ENCODE measurements at regions not wholly inside any gene's neighbourhood (a gene's known extent, or its start where the extent isn't known, plus 50 kb on each side); places are given as distances from the start of the nearest gene placed in this dataset.
A peak's percentile ranks its signal among the peaks of the same experiment; 100 is the strongest.

DNA sequence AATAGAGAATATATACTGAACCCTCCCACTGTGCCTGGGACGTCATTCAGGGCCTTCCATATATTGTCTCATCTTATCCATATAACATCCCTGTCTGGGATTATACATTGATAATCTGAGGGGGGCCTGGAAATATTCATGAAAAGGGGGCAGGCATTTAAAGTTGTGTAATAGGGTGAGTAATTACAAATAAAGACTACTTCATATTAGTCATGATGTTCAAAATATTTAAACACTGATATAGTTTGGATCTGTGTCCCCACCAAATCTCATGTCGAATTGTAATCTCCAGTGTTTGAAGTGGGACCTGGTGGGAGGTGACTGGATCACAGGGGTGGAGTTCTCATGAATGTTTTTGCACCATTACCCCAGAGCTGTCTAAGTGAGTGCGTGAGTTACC lies 97.8 kb downstream of the AQP9 start:
- no peak for DNase-seq

DNA sequence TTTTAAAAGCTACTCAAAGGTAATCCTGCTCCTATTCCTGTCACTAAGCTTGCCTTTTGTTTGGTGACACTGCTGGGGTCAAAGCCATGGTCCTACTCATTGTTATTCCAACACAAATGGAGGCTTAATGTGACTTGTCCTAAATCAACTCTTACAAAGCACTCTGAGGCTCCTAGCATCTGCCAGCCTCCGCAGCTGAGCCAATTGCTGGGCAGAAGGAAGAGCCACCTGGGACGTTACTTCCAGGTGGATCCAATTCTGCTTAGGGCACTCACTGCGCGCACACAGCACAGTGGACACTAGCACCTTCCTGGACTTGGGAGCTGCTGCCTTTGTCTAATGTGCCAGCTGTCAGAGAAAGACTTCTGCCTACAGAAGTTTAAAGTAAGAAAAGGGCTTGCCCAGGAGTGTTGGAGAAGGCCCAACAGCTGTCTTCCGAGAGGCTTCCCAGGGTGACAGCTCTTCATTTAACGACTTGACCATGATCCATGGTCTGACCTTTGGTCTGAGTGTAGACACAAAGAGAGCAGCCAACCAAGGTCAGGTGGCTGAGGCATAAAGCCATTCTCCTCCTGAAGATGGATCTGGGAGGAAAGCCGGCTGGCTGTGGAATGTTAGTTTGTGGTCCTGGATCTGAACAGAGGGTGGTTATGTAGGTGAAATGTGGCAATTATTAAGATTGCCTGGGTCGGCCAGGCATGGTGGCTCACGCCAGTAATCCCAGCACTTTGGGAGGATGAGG lies 102.2 kb downstream of the AQP9 start:
- no peak for DNase-seq

DNA sequence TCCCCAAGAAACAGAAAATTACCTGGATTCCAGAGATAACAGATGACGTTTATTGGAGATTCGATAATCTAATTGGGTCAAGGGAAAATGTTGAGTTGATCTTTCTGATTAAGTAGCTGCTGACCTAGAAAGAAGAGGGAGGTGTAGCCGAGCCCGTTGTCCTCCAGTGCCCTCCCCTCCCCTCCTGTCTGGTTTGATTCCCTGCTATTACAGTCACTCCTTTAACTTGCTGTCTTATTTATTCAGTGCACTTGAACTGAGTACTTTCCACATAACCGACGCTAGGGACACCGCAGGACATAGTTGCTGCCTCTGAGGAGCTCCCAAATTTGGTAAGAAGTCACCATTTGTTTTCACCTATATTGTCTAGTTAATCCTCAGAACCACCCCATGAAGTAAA lies 103.7 kb downstream of the AQP9 start:
- no peak for DNase-seq

DNA sequence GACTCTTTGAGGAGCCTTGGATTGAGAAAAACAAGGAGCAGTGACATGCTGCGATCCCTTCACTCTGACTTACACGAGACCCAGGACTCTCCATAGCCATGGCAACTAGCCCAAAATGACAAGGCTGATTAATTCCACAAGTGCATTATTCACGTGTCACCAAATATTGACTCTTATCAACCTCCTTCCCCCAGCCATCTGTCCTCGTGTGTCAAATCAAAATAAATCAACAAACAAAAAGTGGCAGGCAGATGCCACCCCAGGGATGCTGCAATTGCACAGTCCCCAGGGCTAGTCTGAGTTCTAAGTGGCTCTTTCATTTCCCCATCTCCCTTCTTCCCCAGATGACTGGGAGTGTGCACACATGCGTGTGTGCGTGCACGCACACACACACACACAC lies 104.9 kb downstream of the AQP9 start:
- no peak for DNase-seq

DNA sequence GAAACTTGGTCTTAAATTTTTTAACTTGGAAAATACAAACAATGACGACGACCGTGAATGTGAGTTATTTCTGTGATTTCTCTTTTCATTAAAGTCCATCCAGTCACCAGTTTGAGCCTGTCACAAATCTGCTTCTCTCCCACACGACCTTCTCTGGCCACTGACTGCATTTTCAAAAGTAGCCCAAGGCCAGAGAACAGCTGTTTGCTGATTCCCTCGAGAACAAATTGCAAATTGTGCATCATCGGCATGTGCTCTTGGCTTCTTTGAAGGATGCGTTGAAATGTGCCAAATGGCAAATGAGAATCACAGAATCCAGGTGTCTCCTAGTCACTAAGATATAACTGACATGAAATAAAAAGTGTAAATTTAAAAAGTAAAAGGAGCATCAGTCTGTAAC lies 106.4 kb downstream of the AQP9 start:
- no peak for DNase-seq

DNA sequence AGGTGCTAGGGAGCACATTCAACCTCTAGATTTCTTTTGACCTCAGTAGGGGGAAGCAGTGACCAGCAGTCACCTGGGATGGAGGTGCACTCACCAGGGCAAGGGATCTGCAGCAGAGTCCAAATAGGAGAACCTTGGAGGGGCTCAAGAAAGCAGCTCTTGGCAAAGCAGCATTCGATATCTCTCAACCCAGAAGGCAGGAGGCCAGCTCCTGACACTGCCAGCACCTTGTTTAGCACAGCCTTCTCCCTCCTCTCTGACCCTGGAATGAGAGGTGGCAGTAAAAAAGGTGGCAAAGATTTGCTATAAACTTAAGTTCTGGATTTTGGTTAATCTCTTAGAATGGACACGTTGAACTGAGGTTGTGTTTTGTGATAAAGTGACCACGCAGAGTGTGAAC lies 107.9 kb downstream of the AQP9 start:
- no peak for DNase-seq

DNA sequence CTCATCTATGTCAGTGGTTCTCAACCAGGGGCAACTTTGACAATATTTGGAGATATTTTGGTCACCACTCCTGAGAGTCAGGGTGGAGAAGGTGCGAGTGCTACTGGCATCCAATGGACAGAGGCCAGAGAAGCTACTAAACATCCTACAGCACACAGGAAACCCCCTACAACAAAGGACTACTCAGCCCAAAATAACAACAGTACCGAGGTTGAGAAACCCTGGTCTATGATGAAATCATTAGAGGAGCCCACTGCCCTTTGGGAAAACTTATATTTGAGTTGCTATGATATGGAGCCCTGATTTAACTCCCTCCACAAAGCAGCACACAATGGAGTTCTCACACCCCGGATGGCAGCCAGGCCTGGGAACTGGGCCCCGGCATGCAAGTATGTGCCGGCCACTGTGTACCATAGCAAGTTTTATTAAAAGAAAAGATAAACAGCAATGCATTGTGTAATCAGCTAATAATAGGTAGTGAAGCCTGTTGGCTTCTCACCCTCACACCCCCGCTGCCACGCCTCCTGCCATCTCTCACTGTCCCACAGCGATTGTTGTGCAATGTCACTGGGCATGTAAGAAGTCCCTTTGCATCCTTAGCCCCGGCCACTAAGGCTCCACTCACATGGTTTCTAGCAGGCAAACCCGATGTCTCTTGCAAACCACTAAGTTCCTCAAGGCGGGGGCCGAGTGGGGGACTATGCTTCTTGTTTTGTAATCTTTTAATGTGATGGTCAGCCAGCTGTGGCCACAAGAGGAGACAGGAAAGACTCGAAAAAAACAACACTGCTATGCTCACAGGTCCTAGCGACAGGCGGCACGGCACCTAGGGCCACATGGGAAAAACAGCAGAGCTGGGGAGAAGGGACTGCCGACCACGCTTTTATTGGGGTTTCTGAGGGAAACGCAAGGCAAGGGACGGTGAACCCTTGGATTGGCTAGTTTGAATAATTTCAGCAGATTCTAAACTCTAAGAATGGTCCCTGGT lies 110.0 kb downstream of the AQP9 start:
- DNase-seq = no peak

DNA sequence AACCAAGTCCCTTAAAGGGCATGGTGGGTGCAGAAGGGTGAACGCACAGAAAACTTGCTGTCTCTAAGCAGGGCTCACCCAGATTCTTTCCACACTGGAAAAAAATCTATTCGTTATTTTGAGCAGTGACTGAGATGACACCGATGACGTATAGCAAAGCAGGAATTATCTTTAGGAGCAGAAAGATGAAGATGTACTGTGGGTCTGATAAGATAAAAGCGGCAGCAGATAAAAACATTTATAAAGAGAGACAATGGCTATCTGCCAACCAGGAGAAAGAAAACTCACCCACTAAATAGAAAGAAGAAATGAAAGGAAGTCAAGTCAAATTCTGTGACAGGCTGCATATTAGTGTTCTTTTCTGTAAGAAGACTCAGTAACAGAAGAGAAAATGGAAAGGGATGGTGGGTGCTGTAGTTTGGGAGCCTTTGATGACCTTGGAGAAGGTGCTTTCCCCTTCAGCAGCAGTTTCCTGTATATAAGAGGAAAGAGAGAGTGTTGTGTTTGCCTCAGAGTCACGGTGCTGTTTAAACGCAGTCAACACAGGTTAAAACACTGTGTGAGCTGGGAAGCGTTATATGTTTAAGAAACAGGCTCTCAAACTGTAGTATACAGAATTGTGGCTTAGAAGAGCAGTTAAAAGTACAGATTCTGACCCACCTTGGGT lies 111.6 kb downstream of the AQP9 start:
- DNase-seq = peak; percentile 7

DNA sequence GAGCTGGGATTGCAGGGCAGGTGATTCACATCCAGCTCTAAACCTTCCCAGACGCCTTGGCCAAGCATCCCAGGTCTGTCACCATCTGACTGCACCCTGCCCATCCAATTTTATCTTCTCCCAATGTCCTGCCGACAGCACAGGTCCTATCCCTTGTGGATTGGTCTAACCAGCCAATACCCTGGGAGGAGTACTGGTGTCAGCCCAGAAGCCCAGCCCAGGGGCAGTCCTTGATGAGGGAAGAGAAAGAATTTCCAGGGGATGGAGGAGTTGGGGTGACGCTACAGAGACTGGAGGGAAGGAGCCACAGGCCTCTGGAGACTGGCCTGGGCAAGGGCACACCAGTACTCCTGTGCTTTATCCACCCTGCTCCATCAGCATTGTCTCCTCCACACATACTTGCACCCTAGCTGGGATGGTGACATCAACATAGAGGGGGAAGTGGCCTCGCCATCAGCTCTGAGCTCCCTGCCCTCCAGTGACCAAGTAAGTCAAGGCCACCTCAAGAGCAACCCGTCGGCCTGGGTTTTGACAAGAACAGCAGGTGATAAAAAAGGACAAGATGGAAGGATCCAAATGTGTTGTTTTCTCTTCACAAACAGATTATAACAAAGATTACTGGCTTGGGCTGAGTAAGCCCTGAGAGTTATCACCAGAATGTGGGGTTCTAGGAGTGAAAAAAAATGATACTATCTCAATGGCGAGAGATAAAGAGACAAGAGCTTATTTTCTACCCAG lies 114.6 kb downstream of the AQP9 start:
- no peak for DNase-seq

DNA sequence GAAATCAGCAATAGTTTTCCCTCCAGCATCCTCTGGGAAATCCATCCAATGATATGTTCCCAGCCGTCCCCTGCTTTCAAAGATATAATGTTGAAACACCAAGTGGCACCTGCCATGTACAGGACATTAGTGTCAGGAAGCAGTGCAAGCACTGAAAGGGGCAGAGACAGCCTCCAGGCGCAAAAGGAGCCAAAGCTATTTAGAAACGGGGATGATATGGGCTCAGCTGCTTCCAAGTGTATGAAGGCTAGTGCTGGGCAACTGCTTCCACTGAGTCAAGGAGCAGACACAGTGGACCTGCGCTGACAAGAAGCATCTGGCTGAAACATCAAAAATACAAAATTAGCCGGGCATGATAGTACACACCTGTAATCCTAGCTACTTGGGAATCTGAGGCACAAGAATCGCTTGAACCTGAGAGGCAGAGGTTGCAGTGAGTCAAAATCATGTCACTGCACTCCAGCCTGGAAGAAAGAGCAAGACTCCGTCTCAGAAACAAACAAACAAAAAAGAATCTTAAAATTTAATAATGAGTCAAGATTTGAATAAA lies 119.7 kb downstream of the AQP9 start:
- DNase-seq = no peak

DNA sequence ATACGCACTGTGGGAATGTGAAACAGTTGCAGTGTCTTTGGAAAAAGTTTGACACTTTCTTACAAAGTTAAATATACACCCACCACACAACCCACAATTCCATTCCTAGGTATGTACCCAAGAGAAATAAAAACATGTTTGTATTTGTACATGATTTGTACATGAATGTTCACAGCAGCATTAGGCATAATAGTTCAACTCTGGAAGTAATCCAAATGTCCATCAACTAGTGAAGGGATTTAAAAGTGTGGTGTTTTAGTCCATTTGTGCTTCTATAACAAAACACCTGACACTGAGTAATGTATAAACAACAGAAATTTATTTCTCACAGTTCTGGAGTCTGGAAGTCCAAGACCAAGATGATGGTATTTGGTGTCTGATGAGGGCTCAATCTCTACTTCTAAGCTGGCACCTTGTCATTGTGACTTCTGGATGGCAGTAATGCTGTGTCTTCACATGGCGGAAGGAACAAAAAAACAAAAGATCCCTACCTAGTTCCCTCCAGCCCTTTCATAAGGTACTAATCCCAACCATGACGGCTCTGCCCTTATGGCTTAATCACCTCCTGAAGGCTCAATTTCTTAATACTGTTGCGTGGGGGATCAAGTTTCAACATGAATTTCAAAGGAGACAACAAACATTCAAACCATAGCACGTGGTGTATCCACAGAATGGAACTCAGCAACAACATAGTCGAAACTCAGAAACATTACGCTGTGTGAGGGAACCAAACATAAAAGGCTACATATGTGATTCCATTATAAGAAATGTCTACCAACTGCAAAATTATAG lies 120.5 kb downstream of the AQP9 start:
- no peak for DNase-seq

DNA sequence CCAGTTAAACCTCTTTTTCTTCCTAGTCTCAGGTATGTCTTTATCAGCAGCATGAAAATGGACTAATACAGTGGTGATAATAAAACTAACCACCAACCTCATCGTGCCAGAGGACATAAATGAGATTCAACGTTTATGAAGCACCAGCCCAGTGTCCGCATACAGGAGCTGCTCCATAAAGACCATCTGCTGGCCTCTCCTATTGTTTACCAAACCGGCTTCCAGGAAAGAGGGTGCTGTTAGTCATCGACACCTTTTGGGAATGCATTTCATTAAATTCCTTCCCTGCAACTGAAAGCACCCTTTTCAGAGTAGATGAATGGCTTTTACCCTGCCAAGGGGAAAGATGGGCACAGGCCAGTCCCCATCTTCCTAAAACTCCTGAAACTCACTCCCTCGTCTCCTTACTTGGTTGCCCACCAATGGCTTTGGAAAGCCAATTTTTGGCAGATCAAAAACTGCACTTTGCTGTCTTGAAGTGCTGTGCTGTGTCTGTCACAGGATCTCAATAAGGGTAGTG lies 122.1 kb downstream of the AQP9 start:
- no peak for DNase-seq

DNA sequence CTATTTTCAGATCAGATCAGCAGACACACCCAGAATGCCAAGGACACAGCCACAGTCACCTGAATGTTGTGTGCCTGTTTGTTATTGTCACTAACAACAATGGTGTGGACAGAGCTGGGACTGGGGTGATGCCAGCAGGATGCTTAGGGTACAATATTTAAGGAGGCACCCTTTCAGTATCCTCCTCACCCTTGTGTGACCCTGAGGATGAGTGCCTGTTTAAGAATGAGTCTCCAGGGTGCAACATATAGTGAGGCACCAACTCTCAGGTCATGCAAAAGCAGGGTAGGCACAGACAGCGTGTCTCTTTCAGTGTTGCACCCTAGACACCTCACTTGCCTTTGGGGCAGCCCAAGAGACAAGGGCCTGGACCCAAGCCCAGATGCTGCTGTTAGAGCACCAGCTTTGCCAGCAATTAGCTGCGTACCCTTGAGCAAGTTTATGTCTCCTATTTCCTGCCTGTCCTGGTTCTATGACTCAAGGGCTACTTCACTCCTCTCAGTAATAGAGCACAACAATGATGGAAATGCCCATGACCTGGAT lies 122.6 kb downstream of the AQP9 start:
- no peak for DNase-seq

DNA sequence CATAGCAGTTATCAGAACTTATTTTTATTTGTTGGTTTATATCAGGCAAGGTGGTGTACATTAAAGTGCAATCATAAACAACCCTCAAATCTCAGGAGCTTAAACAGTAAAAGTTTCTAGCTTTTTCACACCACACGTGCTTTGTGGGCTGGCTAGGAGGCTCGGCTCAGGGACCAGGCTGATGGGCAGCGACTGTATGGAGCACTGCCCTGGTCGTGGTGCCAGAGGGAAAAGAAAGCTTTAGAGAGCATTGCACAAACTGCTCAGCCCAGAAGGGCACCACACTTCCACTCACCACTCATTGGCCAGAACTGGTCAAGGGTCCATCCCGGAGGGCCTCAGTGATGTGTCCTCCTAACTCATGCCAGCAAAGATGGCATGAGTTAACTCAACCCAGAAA lies 123.2 kb downstream of the AQP9 start:
- DNase-seq = no peak

DNA sequence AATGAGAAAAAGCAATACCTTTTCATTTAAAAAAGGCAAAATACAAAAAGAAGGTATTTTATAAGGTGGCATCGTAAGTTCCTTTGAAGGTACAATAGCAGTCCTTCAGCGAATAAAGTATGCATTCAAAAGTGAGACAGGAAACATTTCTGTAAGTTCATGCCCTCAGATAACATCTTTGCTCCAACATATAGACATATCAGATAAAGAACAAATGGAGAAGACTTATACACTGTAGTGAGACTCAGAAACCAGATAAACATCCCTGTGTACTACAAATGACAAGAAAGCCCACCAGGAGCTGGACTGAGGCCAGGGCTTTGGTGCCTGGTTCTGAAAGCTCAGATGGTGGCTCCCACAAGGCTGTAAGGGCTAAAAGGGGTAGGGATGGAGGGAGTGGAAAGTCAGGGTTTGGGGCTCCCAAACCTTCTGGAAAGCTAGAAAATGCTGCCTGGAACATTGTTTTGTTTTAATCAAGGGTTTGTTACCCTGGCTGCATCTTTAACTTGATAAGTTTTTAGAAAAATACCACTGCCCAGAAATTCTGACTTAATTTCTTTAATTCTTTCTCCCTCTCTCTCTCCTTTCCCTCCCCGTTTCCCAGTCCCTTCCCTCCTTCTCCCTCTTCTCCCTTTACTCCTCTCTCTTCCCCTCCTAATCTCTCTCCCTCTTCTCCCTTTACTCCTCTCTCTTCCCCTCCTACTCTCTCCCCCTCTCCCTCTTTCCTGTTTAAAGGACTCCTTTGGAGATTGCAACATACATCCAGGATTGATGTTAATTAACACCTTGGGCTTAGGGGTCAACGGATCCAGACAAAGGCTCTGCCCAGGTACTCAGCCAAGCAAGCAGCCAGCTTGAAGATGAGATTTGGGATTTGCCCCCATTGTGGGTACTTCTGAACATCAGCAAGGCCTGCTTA lies 126.1 kb downstream of the AQP9 start:
- no peak for DNase-seq

DNA sequence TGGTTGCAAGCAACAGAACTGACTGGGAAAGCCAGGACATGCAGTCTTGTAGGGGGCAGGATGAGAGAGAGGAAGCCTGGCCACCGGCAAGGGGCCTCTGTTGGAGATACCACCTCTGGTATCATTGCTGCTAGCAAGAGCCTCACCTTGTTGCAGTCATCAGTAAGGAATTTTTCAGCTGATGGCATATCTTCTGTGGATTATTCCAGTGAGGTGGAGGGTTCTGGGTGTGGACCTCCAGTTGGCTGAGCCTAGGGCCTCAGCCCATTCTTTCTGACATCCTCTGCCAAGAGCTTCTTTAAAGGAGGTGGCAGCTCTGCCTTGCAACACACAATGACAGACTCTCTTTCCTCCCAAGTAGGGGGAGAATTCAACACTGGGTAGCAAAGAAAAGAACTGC lies 128.9 kb downstream of the AQP9 start:
- no peak for DNase-seq

DNA sequence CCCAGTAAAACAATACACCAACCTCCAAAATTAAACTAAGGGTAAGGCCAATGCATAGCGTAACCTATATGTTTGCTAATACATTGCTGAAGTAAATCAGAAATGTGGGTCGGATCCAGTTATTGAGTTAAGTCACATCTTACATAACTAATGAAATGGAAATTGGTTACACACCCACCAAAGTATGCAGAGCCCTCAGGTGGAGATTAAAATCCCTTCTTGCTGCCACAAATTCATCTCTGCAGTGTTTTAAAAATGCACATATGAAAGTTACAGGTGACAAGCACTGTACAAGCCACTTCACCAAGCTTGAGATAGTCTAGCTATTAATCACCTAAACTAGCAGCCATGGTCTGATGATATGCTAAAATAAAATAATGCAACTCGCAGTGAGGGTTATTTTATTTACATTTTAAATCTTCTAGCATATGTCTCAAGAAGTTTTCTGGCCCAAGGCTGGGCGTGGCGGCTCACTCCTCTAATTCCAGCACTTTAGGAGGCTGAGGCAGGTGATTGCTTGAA lies 130.6 kb downstream of the AQP9 start:
- no peak for DNase-seq

DNA sequence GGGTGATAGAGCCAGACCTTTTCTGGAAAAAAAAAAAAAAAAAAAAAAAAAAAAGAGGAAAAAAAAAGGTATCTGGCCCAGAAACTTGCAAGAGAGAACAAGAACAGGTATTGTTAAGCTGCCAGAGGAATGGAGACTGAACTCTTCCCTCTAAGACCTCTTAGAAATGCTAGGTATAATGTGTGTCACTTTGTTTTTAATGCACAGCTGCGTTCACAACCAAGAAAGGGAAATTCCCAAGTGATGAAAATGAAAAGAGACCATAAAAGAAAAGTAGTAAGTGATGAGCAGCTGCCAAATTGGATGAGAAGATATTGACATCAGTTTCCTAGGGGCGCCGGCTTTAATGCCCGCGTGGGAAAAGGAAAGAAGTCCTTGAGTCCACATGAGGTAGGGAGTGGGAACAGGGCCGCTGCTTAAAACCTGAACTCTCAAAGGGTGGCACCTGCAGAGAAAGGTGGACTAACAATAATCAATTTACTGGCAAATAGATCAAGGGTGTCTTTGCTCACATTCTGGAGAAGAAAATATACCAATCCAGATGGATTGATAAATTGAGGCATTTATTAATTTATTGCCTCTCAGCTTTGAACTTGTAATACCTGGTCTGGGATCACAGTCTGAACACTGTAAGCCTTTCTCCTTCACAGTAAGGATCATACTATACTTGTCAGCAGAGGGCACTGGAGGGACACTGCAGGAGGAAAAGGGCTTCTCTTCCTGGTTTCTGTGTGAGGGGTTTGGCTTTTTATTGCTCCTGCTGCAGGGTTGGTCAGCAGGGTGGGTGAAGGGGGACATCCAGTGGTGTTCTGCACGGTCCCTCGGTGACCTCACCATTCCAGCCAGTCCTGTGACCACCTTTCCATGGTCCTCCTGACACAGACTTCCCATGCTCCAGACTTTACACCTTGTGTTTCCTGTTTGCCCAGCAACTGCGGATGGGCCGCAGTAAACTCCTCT lies 131.6 kb downstream of the AQP9 start:
- DNase-seq = peak; percentile 31
